IMR-90 (cell line): ENCODE measurements at regions not wholly inside any gene's neighbourhood (a gene's known extent, or its start where the extent isn't known, plus 50 kb on each side); places are given as distances from the start of the nearest gene placed in this dataset.

Experiments
- CEBPB ChIP-seq: IDR thresholded peaks from 2 replicates; pipeline ENCODE4 v1.6.1; 2012; ENCODE audit warnings: low read depth, low read length, improper control_type of control experiment
- CTCF ChIP-seq: conservative IDR thresholded peaks from 2 replicates; pipeline ENCODE4 v1.5.1; 2012; ENCODE audit warnings: mild to moderate bottlenecking, low read depth, low read length, improper control_type of control experiment
- MAZ ChIP-seq: IDR thresholded peaks from 2 replicates; pipeline ENCODE4 v1.6.1; 2012; ENCODE audit warnings: low read depth, mild to moderate bottlenecking, low read length, improper control_type of control experiment, moderate library complexity, borderline replicate concordance
- POLR2A ChIP-seq: IDR thresholded peaks from 2 replicates; pipeline ENCODE4 v1.6.1; 2012; ENCODE audit warnings: mild to moderate bottlenecking, low read depth, low read length
- RAD21 ChIP-seq: IDR thresholded peaks from 2 replicates; pipeline ENCODE4 v1.6.1; 2012; ENCODE audit warnings: low read length, improper control_type of control experiment
- RFX5 ChIP-seq: IDR thresholded peaks from 2 replicates; pipeline ENCODE4 v1.8.0; 2012; ENCODE audit warnings: low read depth, mild to moderate bottlenecking, low read length, moderate library complexity
- SMC3 ChIP-seq: fragments of 150-350 bp; IDR thresholded peaks from 2 replicates; pipeline ENCODE4 v1.6.1; 2016; ENCODE audit warnings: low read depth, mild to moderate bottlenecking, antibody characterized with exemption, low read length, moderate library complexity
- USF2 ChIP-seq: fragments of 150-350 bp; IDR thresholded peaks from 2 replicates; pipeline ENCODE4 v1.6.1; 2017; ENCODE audit warnings: mild to moderate bottlenecking, antibody characterized with exemption, low read length, low read depth

GRCh38 chr1:218712677-218713076 lies 367.5 kb downstream of the TGFB2 start:
- TF ChIP-seq CTCF, result no peak
- TF ChIP-seq CEBPB, result no peak
- no peak for TF ChIP-seq RFX5
- no peak for TF ChIP-seq USF2
- no peak for TF ChIP-seq MAZ
- TF ChIP-seq POLR2A, result no peak
- TF ChIP-seq RAD21, result no peak
- TF ChIP-seq SMC3, result no peak
